Pulmonary artery endothelial cell (primary cell): ENCODE measurements at regions not wholly inside any gene's neighbourhood (a gene's known extent, or its start where the extent isn't known, plus 50 kb on each side); places are given as distances from the start of the nearest gene placed in this dataset.
"Not testable (repeated sequence)": the region's sequence is repeated elsewhere in the genome, so short reads cannot be mapped to it uniquely, and the experiment has no call there.

Experiments
- DNase-seq: peaks from one replicate; pipeline ENCODE4 v3.0.0-alpha.2; 2011; ENCODE audit warnings: low read depth, low spot score

DNA sequence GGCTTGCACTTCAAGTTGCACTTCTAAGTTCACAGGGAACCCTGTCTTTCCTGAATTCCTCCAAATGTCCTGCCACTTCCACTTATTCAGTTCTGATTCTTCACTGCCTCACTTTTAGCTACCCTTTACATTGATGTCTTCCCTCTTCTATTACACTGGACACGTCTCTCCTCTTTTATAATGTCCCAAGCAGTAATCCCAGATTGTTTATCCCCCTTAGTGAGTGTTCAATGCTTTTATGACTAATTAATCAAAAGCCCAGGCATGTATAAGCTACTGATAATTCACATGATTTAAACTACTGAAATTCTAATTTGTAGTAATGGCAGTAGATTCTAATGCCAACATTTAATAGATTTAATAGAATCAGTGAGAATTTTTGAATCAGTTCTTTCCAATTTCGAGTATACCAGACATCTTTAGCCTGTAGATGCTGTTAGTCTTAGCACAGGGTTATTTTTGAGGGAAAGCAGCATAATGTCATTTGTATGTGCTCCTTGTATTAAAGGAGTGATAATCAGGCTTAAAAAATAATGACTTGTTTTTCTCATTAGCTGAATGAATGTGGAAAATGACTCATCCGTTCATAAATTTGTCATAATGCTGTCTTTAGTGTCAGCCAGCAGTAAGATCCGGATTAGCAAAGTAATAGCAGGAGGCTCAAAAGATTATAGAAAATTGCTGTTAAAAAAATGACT lies 703.1 kb downstream of the CENPC start:
- no peak for DNase-seq

DNA sequence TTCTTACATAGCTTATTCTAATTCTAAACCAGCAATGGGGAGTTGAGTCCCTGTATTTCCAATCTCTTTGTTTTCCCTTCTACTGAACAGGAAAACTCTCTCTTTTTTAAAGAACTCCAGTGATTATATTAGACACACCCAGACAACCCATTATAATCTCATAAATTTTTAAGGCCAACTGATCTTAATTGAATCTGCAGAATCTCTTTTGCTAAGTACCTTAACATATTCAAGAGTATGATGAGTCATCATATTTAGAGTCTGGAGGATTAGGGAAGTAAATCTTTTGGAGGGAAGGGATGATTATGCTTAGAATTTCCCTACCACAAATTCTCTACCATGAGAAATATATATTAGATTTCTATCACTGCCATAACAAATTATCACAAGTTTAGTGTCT lies 705.1 kb downstream of the CENPC start:
- no peak for DNase-seq

DNA sequence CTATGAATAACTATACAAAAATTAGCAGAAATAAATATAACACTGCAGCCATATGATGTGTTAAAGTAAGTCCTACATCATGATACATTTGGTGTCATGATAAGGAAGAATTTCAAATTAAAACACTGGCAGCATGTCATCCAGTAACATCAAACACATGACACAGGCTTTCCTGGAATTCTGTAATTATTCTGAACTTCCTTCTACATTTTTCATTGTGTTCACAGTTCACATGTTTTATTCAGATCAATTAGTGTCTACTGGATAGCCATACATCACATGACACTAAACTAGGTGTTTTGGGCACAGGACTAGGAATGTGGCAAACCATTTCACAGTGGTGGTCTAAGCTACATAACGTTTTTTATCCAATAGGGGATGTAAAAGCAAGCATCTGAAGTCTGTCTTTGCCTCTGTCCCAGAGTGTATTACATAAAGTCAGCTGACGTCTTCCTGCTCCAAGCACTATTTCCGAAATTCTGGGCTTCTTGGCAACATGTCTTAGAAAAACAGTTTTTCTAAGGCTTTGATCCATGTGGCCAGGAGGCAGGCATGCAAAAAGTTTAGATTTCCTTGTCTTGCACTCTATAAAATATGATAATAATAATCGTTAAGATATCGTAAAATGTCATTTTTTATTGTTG lies 707.9 kb downstream of the CENPC start:
- DNase-seq, result no peak

- DNase-seq, result no peak
Observed at GRCh38 chr4:66829310-66829709, 716.0 kb downstream of the CENPC start.

DNA sequence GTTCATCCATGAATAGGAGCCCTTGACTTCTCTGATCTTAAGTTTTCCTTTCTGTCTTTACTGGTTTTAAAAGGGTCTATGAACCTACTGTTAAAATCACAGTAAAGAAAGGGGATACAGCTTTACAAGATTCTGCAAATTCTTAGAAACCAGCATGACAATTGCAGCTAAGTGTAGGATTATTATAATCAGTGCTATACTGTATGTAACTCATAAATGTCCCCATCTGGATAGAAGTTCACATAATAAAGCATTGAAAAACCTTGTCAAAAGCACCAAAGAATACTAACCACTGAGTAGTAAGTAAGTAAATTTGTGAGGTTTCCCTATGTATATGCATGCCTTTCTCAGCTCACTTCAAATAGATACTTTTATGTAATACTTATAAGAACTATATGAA lies 724.6 kb downstream of the CENPC start:
- no peak for DNase-seq

GRCh38 chr4:66814277-66814676 lies 731.0 kb downstream of the CENPC start:
- no peak for DNase-seq

DNA sequence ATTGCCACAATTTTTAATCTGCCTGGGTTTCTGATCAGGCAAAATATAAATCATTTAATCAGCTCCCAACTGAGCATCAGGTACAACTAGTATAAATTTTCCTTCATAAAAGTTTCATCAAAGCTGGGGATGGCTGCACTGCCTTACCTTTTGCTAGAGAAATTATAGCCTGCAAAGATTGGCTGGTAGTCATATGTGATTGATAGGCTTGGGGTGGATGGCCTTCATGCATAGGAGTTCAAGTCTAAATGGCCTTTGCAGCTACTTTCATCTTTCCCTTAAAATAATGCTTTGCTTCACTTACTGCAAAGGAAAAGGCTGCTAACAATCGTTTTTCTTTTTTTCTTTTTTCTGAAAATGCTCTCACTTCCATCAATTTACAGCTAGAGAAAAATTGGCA lies 739.7 kb downstream of the CENPC start:
- DNase-seq, result no peak

GRCh38 chr4:66804979-66805378 lies 740.3 kb downstream of the CENPC start:
- DNase-seq, result no peak

GRCh38 chr4:66797608-66798007 lies 747.7 kb downstream of the CENPC start:
- DNase-seq, result no peak

GRCh38 chr4:66795724-66796123 lies 749.6 kb downstream of the CENPC start:
- DNase-seq, result no peak

- no peak for DNase-seq
Observed at GRCh38 chr4:66794390-66795034, 750.8 kb downstream of the CENPC start.

DNA sequence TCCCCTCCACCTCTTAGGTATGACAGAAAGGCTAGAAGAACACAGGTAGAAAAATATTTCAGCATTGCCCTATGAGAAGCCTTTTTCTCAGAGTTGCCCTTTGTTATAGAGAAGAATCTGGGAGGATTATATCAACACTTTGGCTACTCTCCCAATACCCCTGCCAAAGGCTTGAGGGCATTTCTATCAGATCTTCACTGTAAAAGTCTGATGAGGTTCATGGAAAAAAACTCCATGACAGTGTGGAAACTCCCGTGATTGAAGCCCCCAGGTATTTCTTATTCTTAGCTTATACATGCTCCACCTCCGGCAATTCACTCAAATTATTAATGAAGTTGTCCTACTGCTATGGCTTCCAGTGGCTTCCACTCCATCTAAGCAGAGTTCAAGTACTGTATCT lies 753.6 kb downstream of the CENPC start:
- DNase-seq, result no peak

DNA sequence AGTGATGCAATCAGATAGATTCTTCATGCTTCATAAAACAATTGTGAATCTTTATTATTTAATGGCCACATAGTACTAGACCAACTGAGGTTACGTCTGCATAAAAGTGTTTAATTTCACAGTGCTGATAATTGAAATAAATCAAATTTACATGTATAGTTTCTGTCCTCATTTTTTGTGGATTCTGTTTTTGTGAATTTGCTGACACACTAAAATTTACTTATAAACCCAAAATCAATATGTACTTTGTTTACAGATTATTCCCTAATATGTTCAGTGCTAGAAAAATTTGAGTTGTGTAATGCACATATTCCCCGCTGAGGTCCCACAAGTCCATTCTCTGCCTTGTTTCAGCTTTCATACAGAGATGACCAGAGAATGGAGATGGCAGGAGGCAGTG lies 759.8 kb downstream of the CENPC start:
- no peak for DNase-seq

GRCh38 chr4:66782751-66783150 lies 762.6 kb downstream of the CENPC start:
- DNase-seq, result not testable (repeated sequence)

- DNase-seq, result no peak
Observed at GRCh38 chr4:66777097-66777496, 768.2 kb downstream of the CENPC start.

- no peak for DNase-seq
Observed at GRCh38 chr4:66769441-66769840, 775.9 kb downstream of the CENPC start.

DNA sequence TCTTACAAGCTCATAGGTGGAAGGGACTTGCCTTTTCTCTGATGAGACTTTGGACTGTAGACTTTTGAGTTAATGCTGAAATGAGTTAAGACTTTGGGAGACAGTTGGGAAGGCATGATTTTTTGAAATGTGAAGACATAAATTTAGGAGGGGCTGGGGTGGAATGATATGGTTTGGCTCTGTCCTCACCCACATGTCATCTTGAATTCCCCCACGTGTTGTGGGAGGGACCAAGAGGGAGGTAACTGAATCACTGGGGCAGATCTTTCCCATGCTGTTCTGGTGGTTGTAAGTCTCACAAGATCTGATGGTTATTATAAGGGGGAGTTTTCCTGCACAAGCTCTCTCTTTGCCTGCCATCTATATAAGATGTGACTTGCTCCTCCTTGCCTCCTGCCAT lies 777.9 kb downstream of the CENPC start:
- no peak for DNase-seq

DNA sequence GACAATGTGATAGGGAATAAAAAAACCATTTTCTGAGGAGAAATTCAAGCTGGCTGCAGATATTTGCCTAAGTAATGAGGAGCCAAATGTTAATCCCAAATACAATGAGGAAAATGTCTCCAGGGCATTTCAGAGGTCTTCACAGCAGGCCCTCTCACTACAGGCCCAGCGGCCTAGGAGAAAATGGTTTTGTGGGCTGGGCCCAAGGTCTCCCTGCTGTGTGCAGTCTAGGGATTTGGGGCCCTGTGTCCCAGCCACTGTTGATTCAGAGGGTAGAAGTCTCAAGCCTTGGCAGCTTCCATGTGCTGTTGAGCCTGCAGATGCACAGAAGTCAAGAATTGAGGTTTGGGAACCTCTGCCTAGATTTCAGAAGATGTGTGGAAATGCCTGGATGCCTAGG lies 778.7 kb downstream of the CENPC start:
- DNase-seq, result no peak

DNA sequence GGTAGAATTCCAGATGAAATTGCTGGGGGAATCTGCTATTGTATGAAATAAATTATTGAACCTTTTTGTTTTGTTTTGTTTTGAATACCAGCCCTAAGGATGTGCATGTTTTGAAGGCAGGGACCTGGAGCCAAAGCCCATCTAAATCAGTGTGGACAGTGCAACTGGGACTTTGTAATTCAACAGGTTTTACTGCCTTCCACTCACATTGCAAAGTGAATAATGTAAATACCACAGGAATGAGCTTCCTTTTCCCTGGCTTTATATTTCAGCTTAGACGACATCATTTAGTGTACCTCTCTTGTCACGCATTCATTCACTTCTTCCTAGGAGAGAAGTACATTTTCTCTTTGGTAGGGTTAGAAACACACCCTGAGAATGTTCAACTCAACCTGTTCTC lies 795.0 kb downstream of the CENPC start:
- DNase-seq, result no peak

GRCh38 chr4:66746918-66747317 lies 798.4 kb downstream of the CENPC start:
- DNase-seq, result not testable (repeated sequence)

- no peak for DNase-seq
Observed at GRCh38 chr4:66741081-66741480, 804.2 kb downstream of the CENPC start.

GRCh38 chr4:66736606-66737005 lies 808.7 kb downstream of the CENPC start:
- DNase-seq, result no peak

DNA sequence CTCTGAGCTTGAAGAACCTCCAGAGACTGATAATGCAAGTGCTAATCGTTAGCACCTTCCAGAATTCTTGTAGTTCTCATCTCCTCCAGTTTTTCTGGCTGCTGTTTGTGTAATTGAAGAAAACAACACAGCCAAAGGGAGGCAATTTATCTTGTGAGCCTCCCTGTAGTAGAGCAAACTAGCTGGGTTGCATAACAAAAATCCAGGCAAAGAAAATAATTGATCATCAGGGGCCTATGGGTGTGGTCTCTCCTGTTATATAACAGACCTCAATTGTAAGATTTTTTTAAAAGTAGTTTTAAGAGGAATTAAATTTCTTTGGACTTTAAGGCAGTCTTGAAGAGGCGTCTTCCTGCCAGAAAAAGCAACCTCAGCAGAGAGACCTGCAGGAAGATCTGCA lies 817.0 kb downstream of the CENPC start:
- DNase-seq, result no peak
